DOHH2 (cell line): ENCODE measurements at regions not wholly inside any gene's neighbourhood (a gene's known extent, or its start where the extent isn't known, plus 50 kb on each side); places are given as distances from the start of the nearest gene placed in this dataset.

Experiments used
- H3F3A ChIP-seq: fragments of 200-600 bp; sonication (generic), shearing (Covaris generic); 2 replicates; pipeline ENCODE4 v1.6.0; 2016; ENCODE audit warnings: antibody characterized with exemption, mild to moderate bottlenecking; ENCODE audit not compliant: control insufficient read depth, insufficient read depth
- H3K27ac ChIP-seq: fragments of 200-600 bp; sonication (generic); 2 replicates; pipeline ENCODE4 v1.5.1; 2014; ENCODE audit warnings: low read depth, mild to moderate bottlenecking, low read length, moderate library complexity
- H3K27me3 ChIP-seq: fragments of 200-600 bp; sonication (generic); 2 replicates; pipeline ENCODE4 v1.6.1; 2014; ENCODE audit warnings: mild to moderate bottlenecking, low read length, mixed read lengths; ENCODE audit not compliant: control insufficient read depth
- H3K36me3 ChIP-seq: fragments of 200-600 bp; sonication (generic); 2 replicates; pipeline ENCODE4 v1.6.1; 2014; ENCODE audit warnings: mild to moderate bottlenecking, low read length, moderate library complexity, mixed read lengths; ENCODE audit not compliant: control insufficient read depth
- H3K4me1 ChIP-seq: fragments of 200-600 bp; sonication (generic); 2 replicates; pipeline ENCODE4 v1.6.1; 2014; ENCODE audit warnings: mild to moderate bottlenecking, low read length, mixed read lengths; ENCODE audit not compliant: control insufficient read depth
- H3K4me2 ChIP-seq: fragments of 200-600 bp; sonication (generic); 2 replicates; pipeline ENCODE4 v1.6.0; 2014; ENCODE audit warnings: mild to moderate bottlenecking, low read length, moderate library complexity
- H3K4me3 ChIP-seq: fragments of 200-600 bp; sonication (generic); 2 replicates; pipeline ENCODE4 v1.5.1; 2014; ENCODE audit warnings: mild to moderate bottlenecking, low read length, mixed read lengths
- H3K79me2 ChIP-seq: fragments of 200-600 bp; sonication (generic); 2 replicates; pipeline ENCODE4 v1.6.1; 2014; ENCODE audit warnings: mild to moderate bottlenecking, low read length, mixed read lengths; ENCODE audit not compliant: control insufficient read depth
- H3K9me2 ChIP-seq: fragments of 200-600 bp; sonication (generic); replicated peaks from 2 replicates; pipeline ENCODE4 v1.6.1; 2014; ENCODE audit warnings: mild to moderate bottlenecking, low read length, mixed read lengths; ENCODE audit not compliant: control insufficient read depth
- H3K9me3 ChIP-seq: fragments of 200-600 bp; sonication (generic); 2 replicates; pipeline ENCODE4 v1.6.1; 2014; ENCODE audit warnings: antibody characterized with exemption, low read length, mixed read lengths; ENCODE audit not compliant: control insufficient read depth, insufficient read depth
- H4K20me1 ChIP-seq: fragments of 200-600 bp; sonication (generic); 2 replicates; pipeline ENCODE4 v1.6.0; 2014; ENCODE audit warnings: low read depth, mild to moderate bottlenecking, antibody characterized with exemption, low read length, moderate library complexity; ENCODE audit not compliant: control insufficient read depth, insufficient read depth
- CTCF ChIP-seq: fragments of 200-600 bp; sonication (generic); IDR thresholded peaks from one replicate; pipeline ENCODE4 v1.5.1; 2014; ENCODE audit warnings: antibody characterized with exemption, mild to moderate bottlenecking, low read depth, low read length; ENCODE audit not compliant: poor library complexity, severe bottlenecking
- EZH2phosphoT487 ChIP-seq: fragments of 200-600 bp; sonication (generic); IDR thresholded peaks from 2 replicates; pipeline ENCODE4 v1.6.1; 2017; ENCODE audit warnings: borderline replicate concordance, mild to moderate bottlenecking, antibody characterized with exemption, low read length, moderate library complexity, mixed read lengths

GRCh38 chr5:90287036-90287435 is 122.5 kb downstream of the CETN3 start:
- no peak overlapping the region for H3K4me2 ChIP-seq
- TF ChIP-seq CTCF = no peak
- TF ChIP-seq EZH2phosphoT487 = no peak
- H3K36me3 ChIP-seq = no peaks in the 10 kb centered on the region
- no peaks in the 10 kb centered on the region for H3K9me2 ChIP-seq
- H3K79me2 ChIP-seq = no peaks in the 10 kb centered on the region
- no peak overlapping the region for H3K4me3 ChIP-seq
- H3K27ac ChIP-seq = no peak overlapping the region
- no peaks in the 10 kb centered on the region for H3K4me1 ChIP-seq
- H3F3A ChIP-seq = no peaks in the 10 kb centered on the region
- H3K27me3 ChIP-seq = no peaks in the 10 kb centered on the region
- H3K9me3 ChIP-seq = no peaks in the 10 kb centered on the region
- no peaks in the 10 kb centered on the region for H4K20me1 ChIP-seq

DNA sequence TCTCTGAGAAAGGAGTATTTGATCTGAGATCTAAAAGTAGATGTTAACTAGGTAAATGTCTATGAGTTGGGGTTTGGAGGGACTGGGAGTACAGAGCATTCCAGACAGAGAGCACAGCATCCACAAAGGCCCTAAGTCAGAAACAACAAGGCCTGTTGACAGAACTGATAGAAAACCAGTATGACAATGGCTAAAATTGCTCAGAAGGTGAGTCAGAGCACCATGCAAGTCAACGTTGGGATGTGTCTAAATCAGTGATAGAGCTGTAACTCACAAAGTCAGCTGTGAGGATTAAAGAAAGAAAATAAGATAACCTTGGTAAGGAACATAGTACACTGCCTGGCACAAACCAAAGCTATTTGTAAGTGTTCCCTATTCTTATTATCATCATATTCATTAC is 124.0 kb downstream of the CETN3 start:
- H3K4me2 ChIP-seq = no peak overlapping the region
- no peaks in the 10 kb centered on the region for H3K4me1 ChIP-seq
- TF ChIP-seq EZH2phosphoT487 = no peak
- TF ChIP-seq CTCF = no peak
- no peaks in the 10 kb centered on the region for H3K27me3 ChIP-seq
- no peak overlapping the region for H3K4me3 ChIP-seq
- no peaks in the 10 kb centered on the region for H3K79me2 ChIP-seq
- no peaks in the 10 kb centered on the region for H3K9me2 ChIP-seq
- H4K20me1 ChIP-seq = no peaks in the 10 kb centered on the region
- no peaks in the 10 kb centered on the region for H3K36me3 ChIP-seq
- no peaks in the 10 kb centered on the region for H3F3A ChIP-seq
- no peak overlapping the region for H3K27ac ChIP-seq
- H3K9me3 ChIP-seq = no peaks in the 10 kb centered on the region

DNA sequence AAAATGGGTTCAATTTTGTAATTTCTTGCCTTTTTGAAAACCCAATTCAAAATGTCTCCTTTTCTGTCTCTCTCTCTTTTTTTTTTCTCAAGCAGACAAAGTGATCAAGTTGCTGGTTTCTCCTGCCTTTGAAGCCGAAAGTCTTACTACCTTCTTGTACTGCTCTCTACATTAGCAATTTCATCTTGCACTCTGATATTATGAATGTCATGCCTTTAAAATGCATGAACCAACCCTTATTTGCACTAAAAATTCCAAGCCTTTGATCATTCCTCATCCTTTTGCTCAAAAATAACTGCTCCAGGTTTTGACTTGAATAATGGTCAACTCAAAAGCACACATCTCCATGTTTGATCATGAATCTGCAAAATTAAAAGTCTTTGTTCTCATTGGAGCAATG is 125.2 kb downstream of the CETN3 start:
- no peaks in the 10 kb centered on the region for H3K27me3 ChIP-seq
- no peak overlapping the region for H3K4me2 ChIP-seq
- H3K9me3 ChIP-seq = no peaks in the 10 kb centered on the region
- H3K9me2 ChIP-seq = no peaks in the 10 kb centered on the region
- no peaks in the 10 kb centered on the region for H3K36me3 ChIP-seq
- H3F3A ChIP-seq = no peaks in the 10 kb centered on the region
- H3K4me3 ChIP-seq = no peak overlapping the region
- no peaks in the 10 kb centered on the region for H3K79me2 ChIP-seq
- H3K4me1 ChIP-seq = no peaks in the 10 kb centered on the region
- H4K20me1 ChIP-seq = no peaks in the 10 kb centered on the region
- TF ChIP-seq CTCF (no peak), EZH2phosphoT487 (no peak)
- H3K27ac ChIP-seq = no peak overlapping the region

- Histone ChIP-seq H3K36me3 (no peaks in the 10 kb centered on the region), H3K4me2 (no peak overlapping the region), H3K27ac (no peak overlapping the region), H4K20me1 (no peaks in the 10 kb centered on the region), H3K4me3 (no peak overlapping the region), H3F3A (no peaks in the 10 kb centered on the region), H3K79me2 (no peaks in the 10 kb centered on the region), H3K9me3 (no peaks in the 10 kb centered on the region), H3K9me2 (no peaks in the 10 kb centered on the region), H3K27me3 (no peaks in the 10 kb centered on the region), H3K4me1 (no peaks in the 10 kb centered on the region)
- no peak for TF ChIP-seq CTCF
- no peak for TF ChIP-seq EZH2phosphoT487
Observed at GRCh38 chr5:90279091-90279490, 130.5 kb downstream of the CETN3 start.
